GM21367 (cell line): ENCODE measurements at regions not wholly inside any gene's neighbourhood (a gene's known extent, or its start where the extent isn't known, plus 50 kb on each side); places are given as distances from the start of the nearest gene placed in this dataset.
"Not testable (repeated sequence)": the region's sequence is repeated elsewhere in the genome, so short reads cannot be mapped to it uniquely, and the experiment has no call there.

ENCODE experiments used
- ATAC-seq: cut with Tn5 transposase; IDR thresholded peaks from one replicate; pipeline ENCODE4 v1.9.1; 2021; ENCODE audit not compliant: unreplicated experiment

GRCh38 chrY:19644889-19645638 lies 99.5 kb downstream of the KDM5D start:
- no peak for ATAC-seq

GRCh38 chrY:19637651-19638347 lies 106.7 kb downstream of the KDM5D start:
- ATAC-seq = no peak

GRCh38 chrY:19628926-19629325 lies 115.6 kb downstream of the KDM5D start:
- ATAC-seq = no peak

GRCh38 chrY:19622392-19622791 lies 122.1 kb downstream of the KDM5D start:
- ATAC-seq = no peak

GRCh38 chrY:19621756-19622155 lies 122.8 kb downstream of the KDM5D start:
- no peak for ATAC-seq

- no peak for ATAC-seq
Observed at GRCh38 chrY:19601113-19601512, 143.4 kb downstream of the KDM5D start.

GRCh38 chrY:19600711-19601110 lies 143.8 kb downstream of the KDM5D start:
- no peak for ATAC-seq

GRCh38 chrY:19590235-19590634 lies 154.3 kb downstream of the KDM5D start:
- ATAC-seq = no peak

- no peak for ATAC-seq
Observed at GRCh38 chrY:19589664-19590063, 154.9 kb downstream of the KDM5D start.

GRCh38 chrY:19587311-19587710 lies 157.2 kb downstream of the KDM5D start:
- ATAC-seq = no peak

- ATAC-seq = not testable (repeated sequence)
Observed at GRCh38 chrY:19580990-19581389, 163.5 kb downstream of the KDM5D start.

- no peak for ATAC-seq
Observed at GRCh38 chrY:19578281-19578874, 166.1 kb downstream of the KDM5D start.

GRCh38 chrY:19577250-19577649 lies 167.3 kb downstream of the KDM5D start:
- ATAC-seq = no peak

- ATAC-seq = no peak
Observed at GRCh38 chrY:19574939-19575338, 169.6 kb downstream of the KDM5D start.

GRCh38 chrY:19573646-19574045 lies 170.9 kb downstream of the KDM5D start:
- ATAC-seq = no peak

GRCh38 chrY:19570999-19571398 lies 173.5 kb downstream of the KDM5D start:
- ATAC-seq = peak; percentile 39

GRCh38 chrY:19567943-19568342 lies 176.6 kb downstream of the KDM5D start:
- no peak for ATAC-seq

GRCh38 chrY:19567051-19567921 lies 177.2 kb downstream of the KDM5D start:
- peak; percentile 60 for ATAC-seq

GRCh38 chrY:19559161-19559560 lies 185.4 kb downstream of the KDM5D start:
- no peak for ATAC-seq

- ATAC-seq = no peak
Observed at GRCh38 chrY:19549671-19550466, 194.7 kb downstream of the KDM5D start.
